ENCODE measurements at regions not wholly inside any gene's neighbourhood (a gene's known extent, or its start where the extent isn't known, plus 50 kb on each side); places are given as distances from the start of the nearest gene placed in this dataset.

- no peak for TF ChIP-seq CTCF (IDR thresholded peaks at IDR 0.05)
- H3K27ac ChIP-seq (ENCODE audit: low read length) = no peak overlapping the region
- WGBS (ENCODE audit: insufficient coverage) = 98% methylated on average over 4 of the region's 6 CpGs
- H3K9me3 ChIP-seq (ENCODE audit: control insufficient read depth, insufficient read depth, low read length) = no peaks in the 10 kb centered on the region
- H3K4me1 ChIP-seq (ENCODE audit: control insufficient read depth, insufficient read depth, low read length) = no peaks in the 10 kb centered on the region
- Mint-ChIP-seq H3K27ac (no peak overlapping the region), H3K9me3 (peaks cover 4 to 5% of the 10 kb centered on the region in 2 donors), H3K27me3 (ENCODE audit: low read depth in 2 of 2) (peaks cover 8 to 39% of the 10 kb centered on the region in 2 donors), H3K36me3 (no peaks in the 10 kb centered on the region), H3K4me3 (no peak overlapping the region), H3K4me1 (no peaks in the 10 kb centered on the region)
- no peak overlapping the region for H3K4me3 ChIP-seq (ENCODE audit: low read length)
- ATAC-seq = no peak
- H3K36me3 ChIP-seq (ENCODE audit: control insufficient read depth, insufficient read depth, low read length) = no peaks in the 10 kb centered on the region
- no peak for DNase-seq
- H3K27me3 ChIP-seq (ENCODE audit: control insufficient read depth, insufficient read depth, low read length) = no peaks in the 10 kb centered on the region
- intact Hi-C loops (cut with micrococcal nuclease) = no loop called here
Measured at GRCh38 chr6:169145496-169145895, 108.2 kb downstream of the THBS2 start.

GRCh38 chr6:169144356-169144755, 109.3 kb downstream of the THBS2 start:
- WGBS (ENCODE audit: insufficient coverage) = 71% methylated on average over 2 of the region's 2 CpGs
- no peak overlapping the region for H3K4me3 ChIP-seq (ENCODE audit: low read length)
- no peak overlapping the region for H3K27ac ChIP-seq (ENCODE audit: low read length)
- intact Hi-C loops (cut with micrococcal nuclease) = no loop called here
- Mint-ChIP-seq H3K27ac (no peak overlapping the region), H3K4me3 (no peak overlapping the region), H3K9me3 (no peaks in the 10 kb centered on the region), H3K36me3 (no peaks in the 10 kb centered on the region), H3K4me1 (no peaks in the 10 kb centered on the region), H3K27me3 (ENCODE audit: low read depth in 2 of 2) (peaks cover 6 to 31% of the 10 kb centered on the region in 2 donors)
- ATAC-seq (no peak), DNase-seq (no peak)
- no peaks in the 10 kb centered on the region for H3K36me3 ChIP-seq (ENCODE audit: control insufficient read depth, insufficient read depth, low read length)
- TF ChIP-seq CTCF (IDR thresholded peaks at IDR 0.05) = no peak
- H3K27me3 ChIP-seq (ENCODE audit: control insufficient read depth, insufficient read depth, low read length) = no peaks in the 10 kb centered on the region
- no peaks in the 10 kb centered on the region for H3K4me1 ChIP-seq (ENCODE audit: control insufficient read depth, insufficient read depth, low read length)
- no peaks in the 10 kb centered on the region for H3K9me3 ChIP-seq (ENCODE audit: control insufficient read depth, insufficient read depth, low read length)

GRCh38 chr6:169142538-169142844, 111.2 kb downstream of the THBS2 start:
- H3K4me1 Mint-ChIP-seq = no peaks in the 10 kb centered on the region
- no peaks in the 10 kb centered on the region for H3K27me3 ChIP-seq (ENCODE audit: control insufficient read depth, insufficient read depth, low read length)
- ATAC-seq (no peak), DNase-seq (no peak)
- H3K27ac Mint-ChIP-seq = no peak overlapping the region
- H3K4me1 ChIP-seq (ENCODE audit: control insufficient read depth, insufficient read depth, low read length) = no peaks in the 10 kb centered on the region
- H3K9me3 Mint-ChIP-seq = no peaks in the 10 kb centered on the region
- no peak overlapping the region for H3K4me3 ChIP-seq (ENCODE audit: low read length)
- H3K36me3 ChIP-seq (ENCODE audit: control insufficient read depth, insufficient read depth, low read length) = no peaks in the 10 kb centered on the region
- WGBS (ENCODE audit: insufficient coverage) = 69% methylated on average over 7 of the region's 8 CpGs
- H3K27ac ChIP-seq (ENCODE audit: low read length) = no peak overlapping the region
- H3K4me3 Mint-ChIP-seq = no peak overlapping the region
- no peaks in the 10 kb centered on the region for H3K36me3 Mint-ChIP-seq
- peaks cover 6 to 35% of the 10 kb centered on the region in 2 donors for H3K27me3 Mint-ChIP-seq (ENCODE audit: low read depth in 2 of 2)
- no peak for TF ChIP-seq CTCF (IDR thresholded peaks at IDR 0.05)
- no peaks in the 10 kb centered on the region for H3K9me3 ChIP-seq (ENCODE audit: control insufficient read depth, insufficient read depth, low read length)
- intact Hi-C loops (cut with micrococcal nuclease) = no loop called here

GRCh38 chr6:169141671-169142537, 111.7 kb downstream of the THBS2 start:
- Mint-ChIP-seq H3K4me1 (no peaks in the 10 kb centered on the region), H3K9me3 (no peaks in the 10 kb centered on the region), H3K27me3 (ENCODE audit: low read depth in 2 of 2) (peaks cover 6 to 35% of the 10 kb centered on the region in 2 donors), H3K4me3 (no peak overlapping the region), H3K27ac (no peak overlapping the region), H3K36me3 (no peaks in the 10 kb centered on the region)
- TF ChIP-seq CTCF (IDR thresholded peaks at IDR 0.05) = no peak
- no peak for ATAC-seq
- H3K4me1 ChIP-seq (ENCODE audit: control insufficient read depth, insufficient read depth, low read length) = no peaks in the 10 kb centered on the region
- DNase-seq = no peak
- 69% methylated on average over 18 of the region's 18 CpGs for WGBS (ENCODE audit: insufficient coverage)
- no peak overlapping the region for H3K4me3 ChIP-seq (ENCODE audit: low read length)
- no peaks in the 10 kb centered on the region for H3K27me3 ChIP-seq (ENCODE audit: control insufficient read depth, insufficient read depth, low read length)
- no peaks in the 10 kb centered on the region for H3K36me3 ChIP-seq (ENCODE audit: control insufficient read depth, insufficient read depth, low read length)
- H3K27ac ChIP-seq (ENCODE audit: low read length) = no peak overlapping the region
- H3K9me3 ChIP-seq (ENCODE audit: control insufficient read depth, insufficient read depth, low read length) = no peaks in the 10 kb centered on the region
- intact Hi-C loops (cut with micrococcal nuclease) = no loop called here

Measured in natural killer cell (primary cell).